Loucy (cell line): ENCODE measurements at regions not wholly inside any gene's neighbourhood (a gene's known extent, or its start where the extent isn't known, plus 50 kb on each side); places are given as distances from the start of the nearest gene placed in this dataset.

Experiments used
- H2AFZ ChIP-seq: fragments of 200-600 bp; sonication (generic); 2 replicates; pipeline ENCODE4 v1.6.0; 2016; ENCODE audit warnings: antibody characterized with exemption, mild to moderate bottlenecking, low read length, moderate library complexity
- H3F3A ChIP-seq: fragments of 200-600 bp; 2 replicates; pipeline ENCODE4 v1.6.0; 2016; ENCODE audit warnings: antibody characterized with exemption, low read depth, mild to moderate bottlenecking
- H3K27me3 ChIP-seq: fragments of 200-600 bp; sonication (generic); 2 replicates; pipeline ENCODE4 v1.6.1; 2014; ENCODE audit warnings: low read length, mild to moderate bottlenecking; ENCODE audit not compliant: insufficient read depth, poor library complexity, severe bottlenecking
- H3K36me3 ChIP-seq: fragments of 200-600 bp; sonication (generic); 2 replicates; pipeline ENCODE4 v1.6.1; 2016; ENCODE audit warnings: low read length; ENCODE audit not compliant: insufficient read depth
- H3K4me1 ChIP-seq: fragments of 200-600 bp; sonication (generic); 2 replicates; pipeline ENCODE4 v1.5.1; 2014; ENCODE audit warnings: low read length, mild to moderate bottlenecking; ENCODE audit not compliant: insufficient read depth, poor library complexity, severe bottlenecking
- H3K4me2 ChIP-seq: fragments of 200-600 bp; sonication (generic); 2 replicates; pipeline ENCODE4 v1.6.0; 2014; ENCODE audit warnings: antibody characterized with exemption, low read length, low read depth, mild to moderate bottlenecking; ENCODE audit not compliant: poor library complexity, severe bottlenecking
- H3K4me3 ChIP-seq: fragments of 200-600 bp; sonication (generic); 2 replicates; pipeline ENCODE4 v1.5.1; 2014; ENCODE audit warnings: low read length, mild to moderate bottlenecking, mixed read lengths; ENCODE audit not compliant: poor library complexity, severe bottlenecking
- H3K79me2 ChIP-seq: fragments of 200-600 bp; sonication (generic); 2 replicates; pipeline ENCODE4 v1.6.1; 2014; ENCODE audit warnings: low read length; ENCODE audit not compliant: insufficient read depth
- H3K9ac ChIP-seq: fragments of 200-600 bp; sonication (generic); 2 replicates; pipeline ENCODE4 v1.6.0; 2014; ENCODE audit warnings: mild to moderate bottlenecking, low read depth, low read length, moderate library complexity; ENCODE audit not compliant: poor library complexity, severe bottlenecking
- H3K9me2 ChIP-seq: fragments of 200-600 bp; sonication (generic); replicated peaks from 2 replicates; pipeline ENCODE4 v1.6.1; 2016; ENCODE audit warnings: low read depth, low read length, mixed read lengths
- H3K9me3 ChIP-seq: fragments of 200-600 bp; sonication (generic); 2 replicates; pipeline ENCODE4 v1.6.1; 2014; ENCODE audit warnings: mild to moderate bottlenecking, antibody characterized with exemption, low read length, low read depth; ENCODE audit not compliant: insufficient read depth
- H4K20me1 ChIP-seq: fragments of 200-600 bp; sonication (generic); 2 replicates; pipeline ENCODE4 v1.6.0; 2014; ENCODE audit warnings: antibody characterized with exemption, low read length, mild to moderate bottlenecking; ENCODE audit not compliant: insufficient read depth, poor library complexity, severe bottlenecking
- CTCF ChIP-seq: fragments of 200-600 bp; sonication (generic); conservative IDR thresholded peaks from 2 replicates; pipeline ENCODE4 v1.5.1; 2014; ENCODE audit warnings: mild to moderate bottlenecking, antibody characterized with exemption, low read length
- EZH2phosphoT487 ChIP-seq: fragments of 200-600 bp; IDR thresholded peaks from 2 replicates; pipeline ENCODE4 v1.6.1; 2018; ENCODE audit warnings: antibody characterized with exemption, mild to moderate bottlenecking, moderate library complexity, borderline replicate concordance

- no peaks in the 10 kb centered on the region for H3K9me2 ChIP-seq
- H3K4me2 ChIP-seq, result no peak overlapping the region
- H2AFZ ChIP-seq, result no peak overlapping the region
- no peaks in the 10 kb centered on the region for H4K20me1 ChIP-seq
- no peaks in the 10 kb centered on the region for H3F3A ChIP-seq
- H3K9me3 ChIP-seq, result peaks cover 2% of the 10 kb centered on the region; the same call in 1 of the 2 replicates
- no peak overlapping the region for H3K4me3 ChIP-seq
- H3K4me1 ChIP-seq, result no peaks in the 10 kb centered on the region
- H3K27me3 ChIP-seq, result no peaks in the 10 kb centered on the region
- H3K9ac ChIP-seq, result no peak overlapping the region
- H3K36me3 ChIP-seq, result no peaks in the 10 kb centered on the region
- no peak for TF ChIP-seq CTCF
- no peak for TF ChIP-seq EZH2phosphoT487
- H3K79me2 ChIP-seq, result no peaks in the 10 kb centered on the region
Measured at GRCh38 chr11:115578275-115578674, 74.1 kb upstream of the CADM1 start.

- no peaks in the 10 kb centered on the region for H3K4me1 ChIP-seq
- no peaks in the 10 kb centered on the region for H3K36me3 ChIP-seq
- H3K27me3 ChIP-seq, result no peaks in the 10 kb centered on the region
- H3F3A ChIP-seq, result no peaks in the 10 kb centered on the region
- H2AFZ ChIP-seq, result no peak overlapping the region
- no peaks in the 10 kb centered on the region for H4K20me1 ChIP-seq
- H3K4me3 ChIP-seq, result no peak overlapping the region
- no peak overlapping the region for H3K9ac ChIP-seq
- peaks cover 3% of the 10 kb centered on the region; the same call in 1 of the 2 replicates for H3K9me3 ChIP-seq
- H3K4me2 ChIP-seq, result no peak overlapping the region
- no peaks in the 10 kb centered on the region for H3K79me2 ChIP-seq
- TF ChIP-seq CTCF (no peak), EZH2phosphoT487 (no peak)
- no peaks in the 10 kb centered on the region for H3K9me2 ChIP-seq
Measured at GRCh38 chr11:115577701-115578100, 73.5 kb upstream of the CADM1 start.

- Histone ChIP-seq H3F3A (no peaks in the 10 kb centered on the region), H3K9me3 (peaks cover 3% of the 10 kb centered on the region; the same call in 1 of the 2 replicates), H3K9me2 (no peaks in the 10 kb centered on the region), H3K27me3 (no peaks in the 10 kb centered on the region), H3K4me2 (no peak overlapping the region), H3K4me3 (no peak overlapping the region), H3K9ac (no peak overlapping the region), H3K79me2 (no peaks in the 10 kb centered on the region), H3K36me3 (no peaks in the 10 kb centered on the region), H2AFZ (no peak overlapping the region), H3K4me1 (no peaks in the 10 kb centered on the region), H4K20me1 (no peaks in the 10 kb centered on the region)
- TF ChIP-seq CTCF, result no peak
- no peak for TF ChIP-seq EZH2phosphoT487
Measured at GRCh38 chr11:115576606-115577380, 72.6 kb upstream of the CADM1 start.
